Activated T-helper 1 cell treated with anti-CD3 and anti-CD28 coated beads, Interleukin-2, amount 50 U/mL, for 16 hours (primary cell): ENCODE measurements at regions not wholly inside any gene's neighbourhood (a gene's known extent, or its start where the extent isn't known, plus 50 kb on each side); places are given as distances from the start of the nearest gene placed in this dataset.

ENCODE experiments used
- DNase-seq, 2 donors: peaks; one replicate each; pipeline ENCODE4 v3.0.0-alpha.2; 2020; ENCODE audit warnings: low read depth in 1 of 2, low spot score in 1 of 2

DNA sequence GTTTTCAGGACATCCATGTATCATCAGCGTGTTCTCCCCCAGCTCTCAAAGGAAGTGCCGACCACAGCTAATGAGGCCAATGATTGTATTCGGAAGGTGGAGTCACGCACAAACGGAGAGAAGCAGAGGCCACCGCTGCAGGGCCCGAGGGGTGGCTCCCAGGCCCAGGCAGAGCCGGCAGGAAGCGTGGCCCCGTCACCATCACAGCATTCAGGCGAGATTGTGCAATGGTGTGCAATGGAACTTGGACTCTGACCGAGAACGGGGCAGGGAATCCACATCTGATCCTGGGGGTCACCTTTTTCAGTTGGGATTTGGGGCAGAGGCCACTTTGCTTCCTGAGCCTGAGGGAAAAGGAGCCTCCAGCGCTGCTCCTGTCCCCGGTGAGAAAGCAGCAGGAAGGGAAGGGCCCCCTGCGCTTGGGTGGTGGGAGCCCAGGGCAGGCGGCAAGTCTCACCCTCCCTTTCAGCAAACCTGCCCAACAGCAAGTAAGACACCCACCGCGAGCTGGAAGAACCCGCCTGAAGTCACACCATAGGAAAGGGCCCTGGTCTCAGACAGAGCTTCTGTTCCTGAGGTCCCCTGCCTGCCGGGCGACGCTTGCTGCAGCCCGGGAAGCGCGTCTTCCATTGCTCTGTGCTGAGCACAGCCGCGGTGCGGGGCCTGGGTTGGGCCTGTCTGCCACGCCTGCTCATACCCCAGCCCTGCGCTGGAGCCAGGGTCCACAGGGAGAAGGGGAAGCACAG, 1430.7 kb downstream of the BRD1 start:
- DNase-seq, result no peak

DNA sequence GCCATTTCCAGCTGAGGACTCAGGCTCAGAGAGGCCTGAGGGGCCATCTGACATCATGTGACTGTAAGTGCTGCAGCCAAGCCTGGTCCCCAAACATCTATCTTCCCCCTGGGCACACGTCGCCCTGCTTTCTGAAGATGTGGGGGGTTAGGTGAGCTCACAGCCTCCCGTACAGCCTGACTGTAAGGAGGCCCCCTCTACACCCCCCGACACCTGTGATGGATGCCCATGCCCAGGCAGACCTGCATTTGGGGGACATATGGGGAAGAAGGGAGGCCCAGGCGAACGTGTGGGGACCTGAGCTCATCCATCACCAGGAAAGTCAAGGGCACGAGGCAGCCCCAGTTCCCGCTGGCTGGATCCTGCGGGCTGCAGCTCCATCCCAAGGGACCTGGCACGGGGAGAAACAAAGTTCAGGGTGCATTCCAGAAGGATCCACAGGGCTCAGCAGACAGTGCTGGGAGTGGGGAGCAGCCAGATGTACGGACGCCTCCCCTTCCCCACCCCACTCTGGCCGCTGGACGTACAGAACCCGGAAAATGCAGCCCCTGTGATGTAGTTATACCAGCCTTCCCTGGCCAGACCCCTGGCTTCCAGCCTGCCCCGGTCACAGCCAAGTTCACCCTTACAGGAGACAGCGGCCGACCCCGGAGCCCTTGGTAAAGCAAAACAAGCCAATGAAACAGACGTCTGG, 1431.4 kb downstream of the BRD1 start:
- no peak for DNase-seq

DNA sequence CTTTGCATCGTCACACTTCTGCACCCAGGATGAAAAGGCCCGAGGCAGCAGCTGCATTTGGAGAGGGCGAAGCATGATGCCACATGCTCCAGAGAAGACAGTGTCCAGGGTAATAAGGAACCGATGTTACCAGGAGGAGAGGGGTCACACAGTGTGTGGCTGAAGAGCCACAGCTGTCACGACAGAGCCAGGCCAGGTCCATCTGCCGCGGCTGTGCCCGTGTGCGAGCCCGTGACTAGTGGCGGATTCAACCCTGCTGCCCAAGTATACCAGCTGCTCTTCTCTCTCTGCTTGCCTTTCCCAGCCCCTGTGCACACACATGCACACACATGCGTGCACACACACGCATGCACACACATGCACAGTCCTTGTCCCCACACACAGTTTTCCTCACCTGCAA, 1432.5 kb downstream of the BRD1 start:
- DNase-seq, result no peak

DNA sequence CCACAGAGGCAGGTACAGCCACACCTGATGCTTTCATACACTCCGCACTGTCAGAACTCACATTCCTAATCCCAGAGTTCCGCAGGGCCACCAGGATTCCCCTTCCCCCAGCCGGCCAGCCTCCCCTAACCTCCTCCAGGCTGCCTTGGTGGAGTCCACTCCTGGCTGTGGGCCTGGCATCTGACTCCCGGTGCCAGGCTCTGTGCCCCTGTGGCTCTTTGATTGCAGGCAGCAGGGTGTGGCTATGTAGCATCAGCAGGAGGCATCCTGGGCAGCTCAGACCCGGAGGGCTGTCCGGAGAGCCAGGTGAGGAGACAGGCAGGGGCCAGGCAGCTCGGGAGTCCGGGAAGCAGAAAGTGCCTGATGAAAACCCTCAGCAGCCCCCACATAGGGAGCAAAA, 1432.9 kb downstream of the BRD1 start:
- no peak for DNase-seq

DNA sequence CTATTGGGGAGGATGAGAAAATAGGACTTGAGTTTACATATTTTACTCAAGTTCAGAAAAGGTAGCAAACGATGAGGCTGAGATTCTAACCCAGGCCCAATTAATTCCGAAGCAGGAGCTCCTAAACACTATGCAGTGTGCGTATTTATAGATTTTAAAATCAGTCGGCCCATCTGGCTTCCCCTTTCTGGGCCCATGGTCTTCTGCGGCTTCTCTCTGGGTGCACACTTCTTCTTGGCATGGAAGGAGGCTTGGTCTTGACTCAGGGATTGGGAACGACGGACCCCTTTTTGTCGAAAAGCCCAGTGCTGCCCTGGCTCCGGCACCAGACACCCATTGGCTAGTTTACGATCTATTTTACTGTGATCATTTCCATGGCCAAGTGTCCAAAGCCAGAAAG, 1433.8 kb downstream of the BRD1 start:
- DNase-seq, result no peak

DNA sequence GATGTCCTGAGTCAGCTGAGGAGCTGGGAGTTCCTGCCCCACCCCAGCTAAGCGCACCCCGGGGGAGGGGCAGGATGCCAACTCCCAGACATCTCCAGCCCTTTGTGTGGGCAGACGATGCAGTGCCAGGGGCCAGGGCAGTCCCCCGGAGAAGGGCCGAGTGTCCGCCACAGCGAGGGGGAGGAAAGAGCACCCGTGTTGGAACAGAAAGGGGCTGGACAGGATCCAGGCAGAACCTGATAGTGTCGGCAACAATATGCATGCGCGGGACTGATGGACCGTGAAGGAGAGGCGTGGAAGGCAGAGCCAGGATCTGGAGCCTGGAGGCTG, 1434.7 kb downstream of the BRD1 start:
- no peak for DNase-seq

DNA sequence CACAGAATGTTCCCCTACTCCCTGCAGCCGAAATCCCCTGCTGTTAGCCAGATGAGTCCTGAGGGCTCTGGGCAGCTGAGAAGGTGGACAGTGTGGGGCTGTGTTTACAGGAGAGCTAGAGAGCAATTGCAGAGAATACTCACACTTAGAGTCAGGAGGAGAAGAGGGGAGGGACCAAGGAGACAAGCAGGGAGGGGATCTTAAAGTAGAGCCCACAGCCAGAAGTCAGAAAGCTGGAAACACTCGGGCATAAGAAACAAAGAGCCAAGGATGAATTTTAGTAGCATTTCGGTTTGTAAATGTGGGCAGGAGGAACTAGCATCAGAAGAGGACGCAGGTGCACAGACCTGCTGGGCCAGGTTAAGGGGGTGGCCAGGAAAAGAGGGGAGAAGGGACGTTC, 1435.9 kb downstream of the BRD1 start:
- DNase-seq, result no peak

DNA sequence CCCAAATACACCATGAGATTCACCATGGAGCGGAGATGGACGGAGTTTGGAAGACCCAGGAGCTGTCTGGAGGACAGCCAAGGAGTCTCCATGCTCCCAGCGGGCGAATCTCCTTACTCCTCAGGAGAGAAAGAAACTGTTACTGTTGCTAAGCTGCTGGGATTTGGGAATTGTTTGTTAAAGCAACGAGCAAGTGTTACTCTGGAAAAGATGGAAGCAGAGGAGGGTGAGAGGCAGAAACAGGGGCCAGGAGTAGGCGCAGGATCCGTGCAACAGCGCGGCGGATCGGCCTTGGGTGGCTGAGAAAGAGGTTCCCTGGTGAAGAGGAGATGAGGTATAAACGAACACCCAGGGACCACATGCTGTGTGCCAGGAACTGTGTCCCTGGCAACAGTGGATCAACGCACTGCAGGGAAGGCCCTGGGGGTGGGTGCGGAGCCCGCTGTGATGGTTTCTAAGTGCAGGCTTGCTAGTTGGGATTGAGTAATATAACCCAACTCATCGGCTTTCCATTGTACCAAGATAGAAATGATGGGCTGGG, 1436.4 kb downstream of the BRD1 start:
- no peak for DNase-seq

DNA sequence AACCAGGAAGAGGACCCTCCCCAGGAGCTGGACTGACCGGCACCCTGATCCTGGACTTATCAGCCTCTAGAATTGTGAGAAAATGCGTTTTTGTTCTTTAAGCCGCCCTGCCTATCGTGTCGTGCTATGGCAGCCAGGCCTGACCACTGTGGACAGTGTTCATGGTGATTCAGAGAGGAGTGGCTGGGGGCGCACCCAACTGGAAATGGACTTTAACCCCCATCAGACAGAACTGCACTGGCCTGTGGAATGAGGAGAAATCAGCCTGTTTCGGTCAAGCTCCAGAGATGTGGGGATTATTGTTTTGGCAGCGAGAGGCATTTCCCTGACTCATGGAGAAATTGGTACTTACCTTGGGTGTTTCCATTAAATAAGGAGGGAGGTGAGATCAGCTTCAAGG, 1437.8 kb downstream of the BRD1 start:
- DNase-seq, result no peak

DNA sequence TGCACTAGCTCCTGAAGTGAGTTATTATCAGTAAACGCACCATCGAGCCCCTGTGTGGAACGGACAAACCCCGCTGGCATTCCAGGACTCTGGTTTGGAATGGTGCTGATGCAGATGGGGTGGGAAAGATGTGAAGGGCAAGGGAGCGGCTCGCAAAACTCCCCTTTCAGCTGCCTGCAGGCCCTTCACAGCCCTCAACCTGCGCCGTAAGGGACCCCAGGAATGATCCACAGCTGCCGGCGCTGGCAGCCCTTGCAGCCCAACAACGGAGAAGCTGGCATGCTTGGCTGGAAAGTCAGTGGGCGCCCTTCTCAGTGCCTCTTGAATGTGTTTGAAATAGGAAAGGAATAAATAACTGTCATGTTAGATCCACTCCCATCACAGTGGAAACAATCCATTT, 1445.5 kb downstream of the BRD1 start:
- no peak for DNase-seq

DNA sequence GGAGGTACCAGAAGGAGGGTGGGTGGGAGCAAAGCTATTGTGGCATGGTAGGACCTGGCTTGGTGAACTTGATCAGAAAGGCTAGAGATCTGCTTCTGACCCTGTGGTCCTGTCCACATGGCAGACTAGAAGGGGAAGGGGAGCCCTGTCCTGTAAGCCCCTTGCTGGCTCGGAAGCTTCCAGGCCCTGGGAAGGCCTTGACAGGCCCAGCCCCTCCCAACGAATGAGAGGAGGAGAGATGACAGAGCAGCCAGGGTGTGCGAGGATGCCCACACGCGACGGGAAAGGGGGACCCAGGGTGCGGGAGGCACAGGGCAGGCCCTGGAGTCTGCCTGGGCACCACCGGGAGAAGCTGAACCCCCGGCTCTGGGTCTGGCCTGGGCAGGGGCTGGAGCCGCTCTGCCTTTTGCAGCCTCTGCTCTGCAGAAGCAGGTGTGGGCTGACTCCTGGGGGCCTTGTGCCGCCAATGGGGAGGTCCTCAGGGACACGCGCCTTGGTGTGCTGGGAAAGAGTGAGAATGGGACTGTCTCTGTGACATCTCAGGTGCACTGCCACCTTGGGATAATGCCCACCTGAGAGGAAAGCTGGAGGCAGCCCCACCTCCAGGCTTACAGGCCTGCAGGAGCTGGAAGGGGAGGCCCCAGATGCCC, 1447.5 kb downstream of the BRD1 start:
- DNase-seq, result no peak

DNA sequence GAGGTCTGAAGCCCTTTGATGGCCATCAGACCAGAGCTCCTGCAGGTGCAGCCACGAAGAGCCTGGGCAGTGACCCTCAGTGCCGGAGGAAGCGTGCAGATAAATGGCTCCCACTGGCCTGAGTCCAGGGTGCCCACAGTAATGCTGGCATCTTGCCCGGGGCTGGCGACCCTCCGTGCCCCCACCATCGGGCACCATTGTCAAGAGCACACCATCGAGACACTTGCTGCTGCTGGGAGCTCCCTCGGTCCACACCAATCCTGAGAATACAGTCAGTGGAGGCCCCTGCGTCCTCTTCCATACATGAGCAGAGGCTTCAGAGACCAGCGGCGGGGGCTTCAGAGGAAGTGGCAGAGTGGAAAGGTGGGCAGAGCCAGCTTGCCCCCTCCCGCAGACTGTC, 1448.3 kb downstream of the BRD1 start:
- DNase-seq, result no peak

DNA sequence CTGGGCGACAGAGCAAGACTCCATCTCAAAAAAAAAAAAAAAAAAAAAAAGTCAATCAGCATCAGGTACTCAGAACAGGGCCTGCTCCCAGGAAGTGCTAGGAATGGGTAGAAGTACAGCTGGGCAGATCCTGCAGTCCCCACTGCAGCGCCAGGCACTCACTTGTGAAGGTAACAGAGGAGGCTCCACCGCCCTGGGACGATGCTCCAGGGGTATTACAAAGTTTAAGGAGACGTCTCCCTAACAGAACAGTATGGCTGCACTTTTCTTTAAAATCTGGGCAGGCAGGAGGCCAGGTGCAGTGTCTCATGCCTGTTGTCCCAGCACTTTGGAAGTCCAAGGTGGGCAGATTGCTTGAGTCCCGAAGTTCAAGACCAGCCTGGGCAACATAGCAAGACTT, 1449.0 kb downstream of the BRD1 start:
- DNase-seq, result no peak

DNA sequence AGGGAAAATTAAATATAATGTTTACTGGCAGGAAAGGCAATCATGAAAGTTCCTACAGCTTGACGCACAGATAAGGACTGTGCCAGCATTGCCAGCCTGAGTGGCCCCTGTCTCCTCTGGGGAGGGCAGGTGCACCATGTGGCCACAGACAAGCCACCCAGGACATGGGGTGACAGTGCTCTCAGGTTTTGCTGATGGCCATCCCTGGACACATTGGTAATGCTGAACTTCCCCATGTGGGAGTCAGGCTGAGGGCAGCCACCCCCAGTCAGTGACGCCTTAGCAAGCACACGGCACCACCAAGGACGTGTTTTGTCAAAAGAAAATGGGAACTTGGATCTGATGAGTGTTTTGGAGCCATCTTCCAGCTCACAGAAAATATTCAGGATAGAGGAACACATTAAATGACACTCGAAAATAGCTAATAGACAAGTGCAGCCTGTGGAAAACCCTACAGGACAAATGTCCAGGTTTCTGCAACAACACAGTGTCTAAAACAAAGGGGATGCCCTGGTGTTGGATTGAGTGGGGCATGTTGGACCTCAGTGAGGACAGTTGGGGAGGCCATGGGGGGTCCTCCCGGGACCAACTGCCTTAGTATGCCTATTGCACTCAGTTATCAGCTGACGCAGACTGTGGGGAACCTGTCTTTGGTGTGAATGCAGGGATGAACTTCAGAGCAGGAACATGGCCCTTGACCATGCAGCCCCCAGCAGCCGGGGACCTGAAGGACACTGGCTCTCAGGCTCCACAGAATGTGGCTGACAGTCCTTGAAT, 1450.5 kb downstream of the BRD1 start:
- no peak for DNase-seq

DNA sequence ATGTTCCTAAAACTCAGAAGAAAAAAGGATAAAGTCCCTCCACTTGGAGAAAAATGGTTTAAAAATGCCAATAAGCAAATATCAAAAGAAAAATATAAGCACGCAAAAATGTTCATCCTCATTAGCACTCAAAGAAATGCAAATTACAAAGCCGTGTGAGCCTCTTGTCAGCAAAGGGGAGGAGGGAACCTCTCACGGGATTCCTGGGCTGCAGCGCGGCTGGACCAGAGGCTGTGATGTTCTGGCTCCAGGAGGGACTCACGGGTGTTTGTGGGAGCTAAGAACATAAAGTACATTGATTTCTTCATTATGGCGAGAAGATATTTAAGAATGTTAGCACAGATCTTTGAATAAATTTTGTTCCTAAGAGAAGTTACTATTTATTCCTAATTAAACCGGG, 1451.2 kb downstream of the BRD1 start:
- no peak for DNase-seq

DNA sequence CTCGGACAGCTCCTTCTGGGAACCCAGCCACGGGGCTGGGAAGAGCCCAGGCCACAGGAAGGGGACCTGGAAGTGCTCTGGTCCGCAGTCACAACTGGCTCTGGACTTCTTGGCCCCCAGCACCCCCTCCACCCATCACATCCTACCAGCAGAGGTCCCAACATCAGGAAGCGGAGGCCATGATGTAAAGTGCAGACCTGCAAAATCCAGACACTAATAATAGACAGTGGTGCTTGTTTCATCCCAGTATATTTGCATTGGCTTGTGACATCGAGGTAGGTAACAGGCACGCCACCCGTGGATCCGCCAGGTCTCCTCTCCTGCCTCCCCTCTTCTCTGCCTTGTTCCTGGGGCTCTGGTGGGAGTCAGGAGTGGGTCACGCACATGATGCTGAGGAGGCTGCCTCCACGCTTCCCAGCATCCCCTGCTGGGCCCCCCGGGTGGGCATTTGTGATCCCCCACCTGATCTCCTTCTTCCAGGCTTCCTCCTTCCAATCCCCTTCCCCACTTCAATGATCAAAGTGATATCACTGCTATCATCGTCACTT, 1454.0 kb downstream of the BRD1 start:
- no peak for DNase-seq

DNA sequence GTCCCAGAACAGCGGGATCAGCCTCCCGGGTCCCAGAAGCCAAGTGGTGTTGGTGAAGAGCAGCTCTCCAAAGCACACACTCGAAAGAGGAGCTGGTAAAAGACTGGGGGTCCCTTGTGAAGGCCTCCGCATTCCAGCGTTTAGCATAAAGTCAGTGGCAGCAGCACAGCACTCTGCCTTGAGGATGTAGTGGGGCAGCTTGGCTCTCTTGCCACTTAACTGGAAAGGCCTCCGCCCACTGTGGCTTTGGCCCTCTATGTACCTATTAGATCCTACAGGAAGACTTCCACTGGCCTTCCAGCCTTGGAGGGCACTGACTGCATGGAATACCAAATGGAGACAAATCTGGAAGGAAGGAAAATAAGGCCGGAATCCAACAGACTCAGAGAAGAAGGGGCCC, 1455.3 kb downstream of the BRD1 start:
- no peak for DNase-seq

DNA sequence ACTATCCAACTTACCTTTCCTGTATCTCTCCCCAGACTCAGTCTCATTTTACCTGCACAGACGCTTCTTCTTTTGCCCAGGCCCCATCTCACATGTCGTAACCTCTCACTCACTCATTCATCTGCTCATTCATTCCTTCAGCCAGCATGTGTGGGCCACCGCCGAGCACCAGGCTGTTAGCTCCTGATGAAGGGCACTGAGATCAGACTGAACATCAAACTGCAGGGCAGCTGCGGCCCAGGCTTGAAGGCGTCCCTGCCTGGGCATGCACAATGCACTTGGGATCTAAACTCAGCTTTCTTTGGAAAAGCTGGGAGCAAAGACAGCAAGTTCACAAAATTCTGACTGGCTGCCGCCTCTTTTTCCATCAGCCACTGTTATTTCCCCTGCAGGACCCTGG, 1456.3 kb downstream of the BRD1 start:
- DNase-seq, result no peak

DNA sequence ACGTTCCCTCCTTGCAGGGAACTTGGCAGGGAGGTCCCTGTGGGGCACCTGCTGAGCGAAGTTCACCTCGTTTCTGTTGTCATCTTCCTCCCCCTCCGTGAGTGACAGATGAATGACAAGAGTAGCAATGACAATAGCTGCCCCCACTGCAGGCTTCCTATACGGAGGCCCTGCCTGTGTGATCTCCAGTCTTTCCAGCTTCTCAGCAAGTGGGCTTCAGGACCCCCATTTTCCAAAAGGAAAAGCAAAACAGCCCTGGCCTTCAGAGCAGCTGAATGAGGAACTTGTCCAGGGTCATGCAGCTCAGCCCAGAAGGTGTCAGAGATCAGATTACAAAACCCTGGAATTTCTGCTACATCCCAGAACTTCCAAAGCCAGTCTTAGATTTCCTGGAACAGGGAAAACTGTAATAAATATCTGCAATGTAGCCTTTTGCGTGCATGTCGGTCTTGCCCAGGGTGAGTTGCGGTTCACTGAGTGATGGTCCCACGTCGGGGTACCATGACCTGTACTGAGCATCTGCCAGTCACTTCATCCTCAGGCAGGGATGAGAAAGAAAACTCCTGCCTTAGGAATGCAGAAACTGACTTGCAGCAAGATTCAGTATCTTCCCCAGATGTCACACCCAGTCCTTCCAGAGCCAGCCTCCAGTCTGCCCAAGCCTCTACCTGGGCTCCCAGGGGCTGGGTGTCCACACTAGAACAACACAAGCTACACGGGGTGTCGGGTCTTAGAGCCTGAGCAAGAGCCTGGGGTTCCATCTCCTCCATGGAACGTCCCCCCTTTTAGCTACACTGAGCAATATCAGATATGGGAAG, 1457.0 kb downstream of the BRD1 start:
- no peak for DNase-seq

DNA sequence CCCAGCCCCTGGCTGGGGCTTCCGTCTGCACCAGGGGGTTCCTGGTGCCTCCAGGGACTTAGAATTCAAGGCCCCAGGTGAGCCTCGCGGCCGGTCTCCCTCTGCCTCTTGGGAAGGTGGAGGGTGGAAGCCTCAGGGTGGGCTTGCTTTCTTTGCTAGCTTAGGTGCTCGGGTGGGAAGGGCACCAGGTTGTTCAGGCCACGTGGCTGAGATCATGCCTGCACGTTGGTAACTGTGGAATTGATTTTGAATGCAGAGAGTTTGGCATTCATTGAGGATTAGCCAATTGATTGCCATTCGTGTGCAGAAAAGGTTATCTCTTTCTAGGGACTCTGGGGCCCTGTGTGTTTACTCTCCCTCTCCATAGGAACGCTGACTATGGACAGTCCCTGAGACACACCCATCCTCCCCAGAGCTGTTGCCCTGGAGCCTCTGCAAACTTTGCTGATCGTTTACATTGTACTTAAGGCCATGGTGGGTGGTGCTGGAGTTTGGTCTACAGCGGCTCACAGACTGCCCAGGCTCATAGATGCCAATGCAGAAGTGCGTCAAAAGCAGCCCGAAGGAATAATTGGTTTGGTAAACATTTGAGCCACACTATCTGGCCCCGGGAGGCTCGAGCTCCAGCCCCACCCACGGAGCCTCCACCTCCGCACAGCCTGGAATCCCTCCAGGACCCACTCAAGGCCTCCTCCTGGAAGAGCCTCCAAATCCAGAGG, 1457.7 kb downstream of the BRD1 start:
- no peak for DNase-seq
